ENCODE measurements at regions not wholly inside any gene's neighbourhood (a gene's known extent, or its start where the extent isn't known, plus 50 kb on each side); places are given as distances from the start of the nearest gene placed in this dataset.

- Histone ChIP-seq H3K9me2 (ENCODE audit: insufficient read depth) (no peaks in the 10 kb centered on the region), H2AFZ (no peak overlapping the region), H3K27ac (no peak overlapping the region), H3F3A (ENCODE audit: insufficient read depth, low read depth) (no peaks in the 10 kb centered on the region), H3K4me2 (no peak overlapping the region), H3K79me2 (ENCODE audit: low read depth) (no peaks in the 10 kb centered on the region), H3K36me3 (ENCODE audit: low read depth) (no peaks in the 10 kb centered on the region), H4K20me1 (ENCODE audit: insufficient read depth) (no peaks in the 10 kb centered on the region), H3K9me3 (ENCODE audit: insufficient read depth, low read depth) (no peaks in the 10 kb centered on the region), H3K4me1 (replicated peaks; ENCODE audit: insufficient read depth) (no peaks in the 10 kb centered on the region), H3K27me3 (ENCODE audit: insufficient read depth, low read depth) (peaks cover 99% of the 10 kb centered on the region), H3K4me3 (no peak overlapping the region)
- no TSS peak for BruUV-seq (replicated peaks)
- ChIA-PET POLR2A (ENCODE audit: unreplicated experiment) (no interaction called here), CTCF (no interaction called here)
- intact Hi-C loops (cut with micrococcal nuclease; ENCODE audit: unreplicated experiment), result no loop called here
- DNase-seq, result no peak
- TF ChIP-seq CTCF (conservative IDR thresholded peaks at IDR 0.05) (no peak), EZH2 (IDR thresholded peaks at IDR 0.05; ENCODE audit: low read depth) (no peak)
Measured at GRCh38 chr11:134637091-134638015, 225.3 kb upstream of the B3GAT1 start.

GRCh38 chr11:134636071-134636470 is 224.0 kb upstream of the B3GAT1 start:
- no peak for DNase-seq
- Histone ChIP-seq H3K27me3 (ENCODE audit: insufficient read depth, low read depth) (peaks cover 99% of the 10 kb centered on the region), H3K79me2 (ENCODE audit: low read depth) (no peaks in the 10 kb centered on the region), H3K9me2 (ENCODE audit: insufficient read depth) (no peaks in the 10 kb centered on the region), H2AFZ (no peak overlapping the region), H3K4me1 (replicated peaks; ENCODE audit: insufficient read depth) (no peaks in the 10 kb centered on the region), H4K20me1 (ENCODE audit: insufficient read depth) (no peaks in the 10 kb centered on the region), H3K4me3 (no peak overlapping the region), H3K9me3 (ENCODE audit: insufficient read depth, low read depth) (no peaks in the 10 kb centered on the region), H3K4me2 (no peak overlapping the region), H3K27ac (no peak overlapping the region), H3K36me3 (ENCODE audit: low read depth) (no peaks in the 10 kb centered on the region), H3F3A (ENCODE audit: insufficient read depth, low read depth) (no peaks in the 10 kb centered on the region)
- no peak for TF ChIP-seq EZH2 (IDR thresholded peaks at IDR 0.05; ENCODE audit: low read depth)
- TF ChIP-seq CTCF (conservative IDR thresholded peaks at IDR 0.05), result no peak
- BruUV-seq (replicated peaks), result no TSS peak
- POLR2A ChIA-PET (ENCODE audit: unreplicated experiment), result no interaction called here
- CTCF ChIA-PET, result no interaction called here
- intact Hi-C loops (cut with micrococcal nuclease; ENCODE audit: unreplicated experiment), result no loop called here

- Histone ChIP-seq H3K27me3 (ENCODE audit: insufficient read depth, low read depth) (peaks cover 99% of the 10 kb centered on the region), H3K9me3 (ENCODE audit: insufficient read depth, low read depth) (no peaks in the 10 kb centered on the region), H4K20me1 (ENCODE audit: insufficient read depth) (no peaks in the 10 kb centered on the region), H2AFZ (no peak overlapping the region), H3K27ac (no peak overlapping the region), H3K4me1 (replicated peaks; ENCODE audit: insufficient read depth) (no peaks in the 10 kb centered on the region), H3K9me2 (ENCODE audit: insufficient read depth) (no peaks in the 10 kb centered on the region), H3K4me3 (no peak overlapping the region), H3K4me2 (no peak overlapping the region), H3K79me2 (ENCODE audit: low read depth) (no peaks in the 10 kb centered on the region), H3K36me3 (ENCODE audit: low read depth) (no peaks in the 10 kb centered on the region), H3F3A (ENCODE audit: insufficient read depth, low read depth) (no peaks in the 10 kb centered on the region)
- ChIA-PET CTCF (no interaction called here), POLR2A (ENCODE audit: unreplicated experiment) (no interaction called here)
- TF ChIP-seq CTCF (conservative IDR thresholded peaks at IDR 0.05) (no peak), EZH2 (IDR thresholded peaks at IDR 0.05; ENCODE audit: low read depth) (no peak)
- no peak for DNase-seq
- BruUV-seq (replicated peaks), result no TSS peak
- intact Hi-C loops (cut with micrococcal nuclease; ENCODE audit: unreplicated experiment), result no loop called here
Measured at GRCh38 chr11:134634897-134635831, 223.1 kb upstream of the B3GAT1 start.
